Mesenchymal stem cell (in vitro differentiated cells and primary cell): ENCODE measurements at regions not wholly inside any gene's neighbourhood (a gene's known extent, or its start where the extent isn't known, plus 50 kb on each side); places are given as distances from the start of the nearest gene placed in this dataset.
A peak's percentile ranks its signal among the peaks of the same experiment; 100 is the strongest.
"Not testable (repeated sequence)": the region's sequence is repeated elsewhere in the genome, so short reads cannot be mapped to it uniquely, and the experiment has no call there.

ENCODE experiments used
- DNase-seq: peaks from one replicate; pipeline ENCODE4 v3.0.0-alpha.2; 2013
- H2AFZ ChIP-seq: one replicate; pipeline ENCODE4 v1.6.1; 2013; ENCODE audit warnings: low read depth, mild to moderate bottlenecking, control low read depth, inconsistent platforms, low read length, moderate library complexity
- H2AK5ac ChIP-seq: 2 replicates; pipeline ENCODE4 v1.6.1; 2013; ENCODE audit warnings: low read length, moderate library complexity, mild to moderate bottlenecking, inconsistent platforms; ENCODE audit not compliant: severe bottlenecking
- H2BK120ac ChIP-seq: one replicate; pipeline ENCODE4 v1.6.1; 2013; ENCODE audit warnings: low read depth, mild to moderate bottlenecking, inconsistent platforms, low read length, moderate library complexity
- H2BK12ac ChIP-seq, 2 experiments: one replicate each; pipeline ENCODE4 v1.6.1; 2013; ENCODE audit warnings: inconsistent platforms in 2 of 2, low read length in 2 of 2, mild to moderate bottlenecking in 2 of 2, moderate library complexity in 2 of 2, control low read depth in 1 of 2
- H2BK15ac ChIP-seq: one replicate; pipeline ENCODE4 v1.6.1; 2013; ENCODE audit warnings: mild to moderate bottlenecking, low read depth, inconsistent platforms; ENCODE audit not compliant: poor library complexity, severe bottlenecking
- H2BK5ac ChIP-seq: 2 replicates; pipeline ENCODE4 v1.6.1; 2013; ENCODE audit warnings: low read depth, mild to moderate bottlenecking, low read length, control low read depth, inconsistent platforms; ENCODE audit not compliant: poor library complexity, severe bottlenecking
- H3K14ac ChIP-seq, 2 experiments: one replicate each; pipeline ENCODE4 v1.6.1; 2013; ENCODE audit warnings: inconsistent platforms in 2 of 2, low read length in 2 of 2, control low read depth in 1 of 2, mild to moderate bottlenecking in 1 of 2, moderate library complexity in 1 of 2
- H3K18ac ChIP-seq, 2 experiments: one replicate each; pipeline ENCODE4 v1.6.1; 2013; ENCODE audit warnings: inconsistent platforms in 2 of 2, low read length in 2 of 2, control low read depth in 1 of 2, low read depth in 1 of 2, mild to moderate bottlenecking in 1 of 2
- H3K23ac ChIP-seq, 2 experiments: one replicate each; pipeline ENCODE4 v1.6.1; 2013; ENCODE audit warnings: inconsistent platforms in 2 of 2, low read length in 2 of 2, mild to moderate bottlenecking in 2 of 2, moderate library complexity in 2 of 2, control low read depth in 1 of 2
- H3K27ac ChIP-seq: 2 replicates; pipeline ENCODE4 v1.5.1; 2013; ENCODE audit warnings: mild to moderate bottlenecking, moderate library complexity, low read length, control low read depth, inconsistent platforms; ENCODE audit not compliant: poor library complexity, severe bottlenecking
- H3K27me3 ChIP-seq, 2 experiments: 2 replicates each; pipeline versions ENCODE4 v1.6.1 to v1.7.0; 2013; ENCODE audit warnings: low read length in 2 of 2, mild to moderate bottlenecking in 2 of 2, moderate library complexity in 2 of 2, control low read depth in 1 of 2, inconsistent platforms in 1 of 2; ENCODE audit not compliant: control insufficient read depth in 1 of 2, insufficient read depth in 1 of 2
- H3K36me3 ChIP-seq, 2 experiments: 2 replicates each; pipeline versions ENCODE4 v1.6.1 to v1.7.0; 2013; ENCODE audit warnings: low read length in 2 of 2, control low read depth in 1 of 2, inconsistent platforms in 1 of 2, low read depth in 1 of 2, mild to moderate bottlenecking in 1 of 2; ENCODE audit not compliant: insufficient read depth in 2 of 2, control insufficient read depth in 1 of 2
- H3K4ac ChIP-seq, 2 experiments: one replicate each; pipeline ENCODE4 v1.6.1; 2013; ENCODE audit warnings: inconsistent platforms in 2 of 2, low read length in 2 of 2, mild to moderate bottlenecking in 2 of 2, moderate library complexity in 2 of 2, control low read depth in 1 of 2, low read depth in 1 of 2
- H3K4me1 ChIP-seq: 2 replicates; pipeline ENCODE4 v1.6.1; 2013; ENCODE audit warnings: low read depth, low read length, control low read depth; ENCODE audit not compliant: control insufficient read depth, insufficient read depth
- H3K4me2 ChIP-seq: 2 replicates; pipeline ENCODE4 v1.6.1; 2013; ENCODE audit warnings: low read length, mild to moderate bottlenecking, inconsistent platforms; ENCODE audit not compliant: poor library complexity, severe bottlenecking
- H3K4me3 ChIP-seq, 2 experiments: 2 replicates each; pipeline versions ENCODE4 v1.5.1 to v1.7.0; 2013; ENCODE audit warnings: low read length in 2 of 2, mild to moderate bottlenecking in 2 of 2, control low read depth in 1 of 2, low read depth in 1 of 2; ENCODE audit not compliant: insufficient read depth in 1 of 2
- H3K79me1 ChIP-seq: replicated peaks from 2 replicates; pipeline ENCODE4 v1.6.1; 2013; ENCODE audit warnings: mild to moderate bottlenecking, control low read depth, low read length, inconsistent platforms; ENCODE audit not compliant: poor library complexity, severe bottlenecking
- H3K9ac ChIP-seq: 2 replicates; pipeline ENCODE4 v1.7.0; 2013; ENCODE audit warnings: mild to moderate bottlenecking, low read length, moderate library complexity
- H3K9me3 ChIP-seq: 2 replicates; pipeline ENCODE4 v1.7.0; 2013; ENCODE audit warnings: mild to moderate bottlenecking, low read length; ENCODE audit not compliant: control insufficient read depth
- H4K8ac ChIP-seq: one replicate; pipeline ENCODE4 v1.6.1; 2013; ENCODE audit warnings: inconsistent platforms, mild to moderate bottlenecking, low read length, moderate library complexity
- H4K91ac ChIP-seq: one replicate; pipeline ENCODE4 v1.6.1; 2013; ENCODE audit warnings: mild to moderate bottlenecking, low read length, inconsistent platforms
- WGBS: methylation state at CpG from one replicate; pipeline ENCODE4 v1.1.7; 2013; ENCODE audit warnings: mixed read lengths; 5-methylcytosine and 5-hydroxymethylcytosine counted together

- DNase-seq, H2BK12ac ChIP-seq, H3K27ac ChIP-seq, H3K14ac ChIP-seq, H2BK120ac ChIP-seq, H2AK5ac ChIP-seq, H3K18ac ChIP-seq, H3K23ac ChIP-seq, H4K8ac ChIP-seq, H3K27me3 ChIP-seq, H3K4me2 ChIP-seq, H2AFZ ChIP-seq, H3K4me1 ChIP-seq, H3K4me3 ChIP-seq, H3K9ac ChIP-seq, H2BK5ac ChIP-seq, H4K91ac ChIP-seq, H3K79me1 ChIP-seq, H3K36me3 ChIP-seq, H3K9me3 ChIP-seq, H2BK15ac ChIP-seq, H3K4ac ChIP-seq: not testable (repeated sequence)
- 98% methylated on average over 14 of the region's 27 CpGs for WGBS
These were observed 190.0 kb upstream of the MGAT5 start for GRCh38 chr2:134063916-134064315.

GRCh38 chr2:134070281-134070741 is 183.6 kb upstream of the MGAT5 start:
- Histone ChIP-seq H3K4me2 (no peak overlapping the region), H3K79me1 (no peaks in the 10 kb centered on the region), H2BK120ac (no peak overlapping the region), H2BK12ac (no peak overlapping the region), H2BK5ac (no peak overlapping the region), H2AK5ac (no peak overlapping the region), H3K4ac (no peak overlapping the region), H2BK15ac (no peak overlapping the region), H3K9ac (no peak overlapping the region), H4K8ac (peak overlapping the region; percentile 9), H4K91ac (no peak overlapping the region), H3K18ac (no peak overlapping the region), H3K36me3 (no peaks in the 10 kb centered on the region), H3K4me3 (no peak overlapping the region), H3K27me3 (peaks cover 0 to under 1% of the 10 kb centered on the region in 2 experiments), H3K14ac (no peak overlapping the region), H3K27ac (peak overlapping the region; percentile 50), H3K4me1 (peaks cover 3% of the 10 kb centered on the region), H3K9me3 (no peaks in the 10 kb centered on the region), H3K23ac (no peak overlapping the region), H2AFZ (no peak overlapping the region)
- WGBS, result 93% methylated on average over 6 of the region's 6 CpGs
- no peak for DNase-seq

- Histone ChIP-seq H3K18ac (no peak overlapping the region), H3K4me1 (peaks cover 3% of the 10 kb centered on the region), H4K8ac (no peak overlapping the region), H2BK12ac (no peak overlapping the region), H3K4me3 (no peak overlapping the region), H3K9ac (no peak overlapping the region), H2BK15ac (no peak overlapping the region), H2BK5ac (no peak overlapping the region), H3K23ac (no peak overlapping the region), H2AK5ac (no peak overlapping the region), H3K4me2 (no peak overlapping the region), H3K27ac (no peak overlapping the region), H2AFZ (no peak overlapping the region), H3K4ac (no peak overlapping the region), H3K79me1 (no peaks in the 10 kb centered on the region), H4K91ac (no peak overlapping the region), H2BK120ac (no peak overlapping the region), H3K14ac (no peak overlapping the region), H3K9me3 (peaks cover 2% of the 10 kb centered on the region), H3K27me3 (peaks cover 3 to 12% of the 10 kb centered on the region in 2 experiments), H3K36me3 (no peaks in the 10 kb centered on the region)
- WGBS, result 73% methylated on average over 1 of the region's 1 CpG
- no peak for DNase-seq
These were observed 181.5 kb upstream of the MGAT5 start for GRCh38 chr2:134072341-134072740.

GRCh38 chr2:134073023-134073422 is 180.8 kb upstream of the MGAT5 start:
- Histone ChIP-seq H2BK5ac (no peak overlapping the region), H3K18ac (no peak overlapping the region), H3K4me3 (no peak overlapping the region), H3K79me1 (no peaks in the 10 kb centered on the region), H3K9me3 (peaks cover 2% of the 10 kb centered on the region), H3K14ac (no peak overlapping the region), H3K4me1 (peaks cover 3% of the 10 kb centered on the region), H3K36me3 (no peaks in the 10 kb centered on the region), H3K4ac (no peak overlapping the region), H3K27ac (no peak overlapping the region), H2AK5ac (no peak overlapping the region), H4K91ac (no peak overlapping the region), H3K23ac (no peak overlapping the region), H4K8ac (no peak overlapping the region), H2BK120ac (no peak overlapping the region), H3K4me2 (no peak overlapping the region), H2BK15ac (no peak overlapping the region), H3K27me3 (peaks cover 3 to 13% of the 10 kb centered on the region in 2 experiments), H3K9ac (no peak overlapping the region), H2BK12ac (no peak overlapping the region), H2AFZ (no peak overlapping the region)
- 100% methylated on average over 1 of the region's 2 CpGs for WGBS
- DNase-seq, result no peak
